ENCODE measurements at regions not wholly inside any gene's neighbourhood (a gene's known extent, or its start where the extent isn't known, plus 50 kb on each side); places are given as distances from the start of the nearest gene placed in this dataset.

DNA sequence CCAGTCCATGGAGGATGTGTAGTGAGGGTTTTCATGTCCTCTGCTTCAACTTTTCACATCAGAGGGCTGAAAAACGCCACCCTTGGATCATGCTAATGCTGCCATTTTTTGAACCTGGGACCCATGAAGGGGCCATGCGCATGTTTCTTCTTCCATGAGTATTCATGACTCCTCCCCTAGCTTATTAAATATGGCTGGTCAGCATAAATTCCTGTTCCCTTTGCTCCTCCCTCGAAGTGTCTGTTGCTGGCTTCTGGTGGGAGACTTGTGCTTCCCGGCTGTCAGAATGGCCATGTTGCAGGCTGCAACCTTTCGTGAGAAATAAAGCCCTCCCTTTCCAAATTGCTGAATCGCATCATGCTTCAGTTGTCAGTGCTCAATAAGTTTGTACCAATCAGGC, 711.2 kb upstream of the KIRREL3 start:
- TF ChIP-seq POLR2A (IDR thresholded peaks at IDR 0.05; ENCODE audit: low read depth, low read length): no peak
- TF ChIP-seq POLR2AphosphoS5 (IDR thresholded peaks at IDR 0.05; ENCODE audit: low read depth, low read length): no peak
- no peak for TF ChIP-seq TAF1 (IDR thresholded peaks at IDR 0.05; ENCODE audit: low read depth, low read length)
- TF ChIP-seq SPI1 (IDR thresholded peaks at IDR 0.05; ENCODE audit: low read depth, low read length): no peak

Measured in GM12891 (cell line).